Adipocyte (in vitro differentiated cells): ENCODE measurements at regions not wholly inside any gene's neighbourhood (a gene's known extent, or its start where the extent isn't known, plus 50 kb on each side); places are given as distances from the start of the nearest gene placed in this dataset.

Source experiments
- DNase-seq: peaks from one replicate; pipeline ENCODE4 v3.0.0-alpha.2; 2015; ENCODE audit warnings: low read depth
- H3K27me3 ChIP-seq: replicated peaks from 2 replicates; pipeline ENCODE4 v1.7.0; 2013; ENCODE audit warnings: mild to moderate bottlenecking, low read length, moderate library complexity; ENCODE audit not compliant: control insufficient read depth, insufficient read depth
- H3K36me3 ChIP-seq: 2 replicates; pipeline ENCODE4 v1.7.0; 2013; ENCODE audit warnings: low read length, mild to moderate bottlenecking, moderate library complexity; ENCODE audit not compliant: control insufficient read depth, insufficient read depth, severe bottlenecking
- H3K4me1 ChIP-seq: 2 replicates; pipeline ENCODE4 v1.7.0; 2013; ENCODE audit warnings: mild to moderate bottlenecking, low read length, moderate library complexity; ENCODE audit not compliant: control insufficient read depth, insufficient read depth
- H3K4me3 ChIP-seq: 2 replicates; pipeline ENCODE4 v1.7.0; 2013; ENCODE audit warnings: mild to moderate bottlenecking, low read length, moderate library complexity
- H3K9ac ChIP-seq: 2 replicates; pipeline ENCODE4 v1.7.0; 2013; ENCODE audit warnings: mild to moderate bottlenecking, low read length, moderate library complexity
- H3K9me3 ChIP-seq: 2 replicates; pipeline ENCODE4 v1.7.0; 2013; ENCODE audit warnings: mild to moderate bottlenecking, low read length, moderate library complexity; ENCODE audit not compliant: control insufficient read depth

DNA sequence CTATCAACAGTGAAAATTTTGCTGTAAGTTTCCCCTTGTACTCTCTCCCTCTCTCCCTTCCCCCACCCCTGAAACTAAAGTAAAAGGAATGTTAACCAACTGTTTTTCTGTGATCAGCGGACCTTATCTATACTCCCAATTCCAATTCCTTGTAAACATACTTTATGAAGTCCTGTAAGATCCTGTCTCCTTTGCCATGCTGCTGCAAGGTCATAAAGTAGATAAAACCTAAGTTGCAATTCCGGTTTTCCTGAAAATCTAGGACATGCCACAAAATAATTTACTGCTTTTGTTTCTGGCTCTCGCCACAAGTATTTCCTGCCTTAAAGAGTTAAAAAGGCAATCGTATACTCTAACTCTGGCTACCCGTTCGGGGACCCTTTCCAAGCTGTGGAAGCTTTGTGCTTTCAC is 1469.0 kb downstream of the LRRC4C start:
- H3K9me3 ChIP-seq: no peaks in the 10 kb centered on the region

GRCh38 chr11:39975091-39975490 is 1484.4 kb downstream of the LRRC4C start:
- no peaks in the 10 kb centered on the region for H3K9me3 ChIP-seq
- no peak overlapping the region for H3K9ac ChIP-seq
- no peak overlapping the region for H3K4me3 ChIP-seq
- H3K36me3 ChIP-seq: no peaks in the 10 kb centered on the region
- no peak for DNase-seq
- H3K27me3 ChIP-seq: no peaks in the 10 kb centered on the region
- H3K4me1 ChIP-seq: no peaks in the 10 kb centered on the region

More for the DNA sequence above, 1469.0 kb downstream of the LRRC4C start:
- Histone ChIP-seq H3K4me1 (no peaks in the 10 kb centered on the region), H3K9ac (no peak overlapping the region), H3K36me3 (no peaks in the 10 kb centered on the region), H3K4me3 (no peak overlapping the region), H3K27me3 (no peaks in the 10 kb centered on the region)
- DNase-seq: no peak

- H3K9ac ChIP-seq: no peak overlapping the region
These were observed 1487.0 kb downstream of the LRRC4C start for GRCh38 chr11:39972461-39972860.

GRCh38 chr11:39971938-39972337 is 1487.5 kb downstream of the LRRC4C start:
- no peak for DNase-seq
- Histone ChIP-seq H3K4me3 (no peak overlapping the region), H3K27me3 (no peaks in the 10 kb centered on the region), H3K9ac (no peak overlapping the region), H3K36me3 (no peaks in the 10 kb centered on the region), H3K9me3 (no peaks in the 10 kb centered on the region), H3K4me1 (no peaks in the 10 kb centered on the region)

More at GRCh38 chr11:39972461-39972860, 1487.0 kb downstream of the LRRC4C start:
- Histone ChIP-seq H3K9me3 (no peaks in the 10 kb centered on the region), H3K27me3 (no peaks in the 10 kb centered on the region), H3K4me1 (no peaks in the 10 kb centered on the region), H3K36me3 (no peaks in the 10 kb centered on the region), H3K4me3 (no peak overlapping the region)
- DNase-seq: no peak

GRCh38 chr11:39968071-39968470 is 1491.4 kb downstream of the LRRC4C start:
- no peak for DNase-seq
- H3K9me3 ChIP-seq: no peaks in the 10 kb centered on the region
- no peak overlapping the region for H3K9ac ChIP-seq
- H3K4me3 ChIP-seq: no peak overlapping the region
- H3K4me1 ChIP-seq: no peaks in the 10 kb centered on the region
- H3K36me3 ChIP-seq: no peaks in the 10 kb centered on the region
- no peaks in the 10 kb centered on the region for H3K27me3 ChIP-seq

DNA sequence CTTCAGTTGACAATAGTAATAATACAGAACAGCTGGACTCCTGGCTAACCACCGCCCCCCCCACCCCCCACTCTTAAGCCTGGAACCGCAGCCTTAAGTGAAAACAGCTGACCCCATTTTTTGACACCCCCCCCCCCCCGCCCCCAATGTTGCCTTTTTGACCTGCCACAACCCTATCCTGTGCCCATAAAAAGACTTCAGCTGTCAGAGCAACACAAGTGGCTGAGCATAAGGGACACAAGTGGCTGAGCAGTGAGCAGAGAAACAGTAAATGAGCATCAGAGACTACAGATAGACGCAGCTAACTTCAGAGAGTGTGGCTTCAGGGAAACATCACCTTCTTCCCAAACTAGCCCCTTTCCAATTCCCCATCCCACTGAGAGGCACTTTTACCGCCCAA is 1493.8 kb downstream of the LRRC4C start:
- H3K9ac ChIP-seq: no peak overlapping the region
- no peaks in the 10 kb centered on the region for H3K4me1 ChIP-seq
- H3K4me3 ChIP-seq: no peak overlapping the region
- no peaks in the 10 kb centered on the region for H3K36me3 ChIP-seq
- H3K27me3 ChIP-seq: no peaks in the 10 kb centered on the region
- no peaks in the 10 kb centered on the region for H3K9me3 ChIP-seq
- DNase-seq: no peak

DNA sequence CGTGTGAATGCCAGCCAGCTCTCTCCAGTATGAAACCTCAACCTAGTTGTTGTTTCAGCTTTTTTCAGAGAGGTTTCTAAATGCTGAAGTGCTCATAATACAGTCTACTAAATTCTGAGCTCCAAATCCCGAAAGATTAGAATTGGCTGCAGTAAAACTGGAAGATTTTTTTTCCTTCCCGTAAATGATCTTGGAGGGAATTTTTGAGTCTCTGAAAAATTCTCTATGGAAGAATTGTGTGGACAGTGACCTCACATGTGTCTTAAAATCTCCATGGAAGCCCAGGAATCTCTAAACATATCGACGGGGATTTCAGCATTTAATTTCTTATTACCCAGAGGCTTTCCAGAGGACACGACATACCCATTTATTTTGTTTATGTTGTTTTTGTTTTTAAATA is 1499.2 kb downstream of the LRRC4C start:
- Histone ChIP-seq H3K9me3 (no peaks in the 10 kb centered on the region), H3K4me1 (no peaks in the 10 kb centered on the region), H3K27me3 (no peaks in the 10 kb centered on the region), H3K36me3 (no peaks in the 10 kb centered on the region), H3K9ac (no peak overlapping the region), H3K4me3 (no peak overlapping the region)
- no peak for DNase-seq

DNA sequence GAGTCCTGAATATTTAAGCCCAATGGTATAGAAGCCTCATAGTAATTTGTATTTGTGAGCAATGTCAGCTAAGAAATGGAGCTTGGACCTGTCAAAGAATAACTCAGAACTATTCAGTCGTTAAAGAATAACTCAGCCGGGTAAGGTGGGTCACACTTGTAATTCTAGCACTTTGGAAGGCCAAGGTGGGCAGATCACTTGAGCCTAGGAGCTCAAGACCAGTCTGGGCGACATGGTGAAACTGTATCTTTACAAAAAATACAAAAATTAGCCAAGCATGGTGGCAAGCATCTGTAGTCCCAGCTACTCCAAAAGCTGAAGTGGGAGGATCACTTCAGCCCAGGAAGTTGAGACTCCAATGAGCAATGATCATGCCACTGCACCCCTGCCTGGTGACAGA is 1526.5 kb downstream of the LRRC4C start:
- no peak overlapping the region for H3K9ac ChIP-seq
- no peaks in the 10 kb centered on the region for H3K36me3 ChIP-seq
- H3K9me3 ChIP-seq: peaks cover 4% of the 10 kb centered on the region
- H3K27me3 ChIP-seq: no peaks in the 10 kb centered on the region
- no peak overlapping the region for H3K4me3 ChIP-seq
- no peak for DNase-seq
- no peaks in the 10 kb centered on the region for H3K4me1 ChIP-seq

DNA sequence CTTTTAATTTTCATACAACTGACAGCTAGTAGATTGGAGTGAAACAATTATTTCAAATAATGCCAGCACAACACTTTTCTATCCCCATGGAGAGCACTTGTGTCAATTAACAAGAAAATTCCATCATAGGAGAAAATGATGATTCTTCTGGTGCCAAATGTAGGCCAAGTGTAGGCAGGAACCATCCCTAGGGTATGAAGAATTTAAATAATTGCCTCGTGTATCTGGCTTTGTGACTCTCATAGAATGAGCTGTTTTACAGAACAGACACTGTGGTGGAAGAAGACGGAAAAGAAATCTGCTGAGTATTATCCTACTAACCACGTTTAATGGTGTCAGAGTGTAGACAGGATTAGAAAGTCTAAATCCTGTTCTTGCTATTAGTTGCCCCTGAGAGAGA is 1542.2 kb downstream of the LRRC4C start:
- Histone ChIP-seq H3K4me1 (no peaks in the 10 kb centered on the region), H3K9ac (no peak overlapping the region), H3K27me3 (no peaks in the 10 kb centered on the region), H3K4me3 (no peak overlapping the region), H3K36me3 (no peaks in the 10 kb centered on the region), H3K9me3 (no peaks in the 10 kb centered on the region)
- DNase-seq: no peak

DNA sequence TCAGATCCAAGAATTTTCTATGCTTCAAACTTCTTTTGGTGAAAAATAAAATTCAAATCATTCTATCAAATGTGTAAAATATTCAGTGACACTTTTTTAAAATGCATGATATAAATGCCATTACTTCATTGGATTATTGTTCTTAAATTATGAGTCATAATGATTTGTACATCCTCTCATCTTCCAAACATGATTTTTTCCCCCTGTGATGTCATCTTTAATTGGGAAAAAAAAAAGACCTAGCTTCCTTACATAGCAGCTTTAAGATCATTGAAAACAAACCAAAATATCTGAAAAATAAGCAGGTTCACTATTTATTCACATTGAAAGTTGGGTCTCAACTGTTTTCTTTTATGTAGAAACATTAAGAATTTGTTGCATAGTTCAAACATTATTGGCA is 1549.4 kb downstream of the LRRC4C start:
- DNase-seq: no peak
- Histone ChIP-seq H3K27me3 (no peaks in the 10 kb centered on the region), H3K4me3 (no peak overlapping the region), H3K36me3 (no peaks in the 10 kb centered on the region), H3K9me3 (no peaks in the 10 kb centered on the region), H3K4me1 (no peaks in the 10 kb centered on the region), H3K9ac (no peak overlapping the region)

- no peaks in the 10 kb centered on the region for H3K4me1 ChIP-seq
- peaks cover 6% of the 10 kb centered on the region for H3K9me3 ChIP-seq
- H3K9ac ChIP-seq: no peak overlapping the region
- no peak overlapping the region for H3K4me3 ChIP-seq
- H3K27me3 ChIP-seq: no peaks in the 10 kb centered on the region
- H3K36me3 ChIP-seq: no peaks in the 10 kb centered on the region
- no peak for DNase-seq
These were observed 1598.5 kb downstream of the LRRC4C start for GRCh38 chr11:39860931-39861330.

DNA sequence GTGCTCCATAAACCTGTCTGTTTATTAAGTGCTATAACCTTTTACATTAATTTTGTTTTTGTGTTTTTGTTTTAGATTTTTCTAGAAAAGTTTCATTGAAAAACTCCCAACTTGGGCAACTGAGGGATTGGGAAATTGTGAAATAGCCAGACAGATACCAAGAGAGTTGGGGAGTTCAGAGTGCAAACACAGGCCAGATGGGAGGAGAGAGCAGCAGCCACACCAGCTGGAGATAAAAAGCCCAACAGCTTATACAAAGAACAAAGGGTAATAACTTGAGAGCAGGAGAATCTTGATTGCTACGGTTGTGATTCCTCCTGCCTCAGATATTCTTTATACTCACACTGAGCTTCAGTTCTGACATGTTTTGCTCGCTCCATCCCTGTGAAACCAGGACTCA is 1642.2 kb downstream of the LRRC4C start:
- H3K9ac ChIP-seq: no peak overlapping the region
- DNase-seq: no peak
- no peaks in the 10 kb centered on the region for H3K4me1 ChIP-seq
- H3K9me3 ChIP-seq: peaks cover 10% of the 10 kb centered on the region
- H3K27me3 ChIP-seq: no peaks in the 10 kb centered on the region
- no peaks in the 10 kb centered on the region for H3K36me3 ChIP-seq
- no peak overlapping the region for H3K4me3 ChIP-seq
